Lung (tissue), 11 donors: ENCODE measurements at regions not wholly inside any gene's neighbourhood (a gene's known extent, or its start where the extent isn't known, plus 50 kb on each side); places are given as distances from the start of the nearest gene placed in this dataset.

Source experiments
- ATAC-seq: fragments of 200-7000 bp; cut with Tn5 transposase; one replicate; pipeline ENCODE4 v1.9.1; 2020; ENCODE audit warnings: moderate number of reproducible peaks; ENCODE audit not compliant: insufficient read depth, low FRiP score
- DNase-seq, 3 donors: peaks; one replicate each; pipeline ENCODE4 v3.0.0-alpha.2; 2013 to 2017
- H3K27ac ChIP-seq, 2 donors: one replicate each; pipeline ENCODE4 v1.5.1; 2013; ENCODE audit warnings: mild to moderate bottlenecking in 2 of 2, moderate library complexity in 2 of 2, control low read depth in 1 of 2, inconsistent platforms in 1 of 2, low read depth in 1 of 2, low read length in 1 of 2
- H3K27me3 ChIP-seq, 3 donors: one replicate each; pipeline ENCODE4 v1.5.1; 2013; ENCODE audit warnings: low read length in 2 of 3; ENCODE audit not compliant: control insufficient read depth in 3 of 3, insufficient read depth in 3 of 3
- H3K36me3 ChIP-seq, 4 donors: one replicate each; pipeline ENCODE4 v1.5.1; 2013; ENCODE audit warnings: low read length in 4 of 4, mild to moderate bottlenecking in 1 of 4, moderate library complexity in 1 of 4; ENCODE audit not compliant: control insufficient read depth in 4 of 4, insufficient read depth in 4 of 4
- H3K4me1 ChIP-seq, 5 donors: one replicate each; pipeline ENCODE4 v1.5.1; 2013; ENCODE audit warnings: low read length in 5 of 5, mild to moderate bottlenecking in 2 of 5, moderate library complexity in 1 of 5; ENCODE audit not compliant: control insufficient read depth in 5 of 5, insufficient read depth in 5 of 5
- H3K4me3 ChIP-seq: one replicate; pipeline ENCODE4 v1.5.1; 2013; ENCODE audit warnings: mild to moderate bottlenecking, control low read depth, moderate library complexity
- H3K9ac ChIP-seq, 2 donors: one replicate each; pipeline ENCODE4 v1.5.1; 2013; ENCODE audit warnings: low read length in 2 of 2, control low read depth in 1 of 2; ENCODE audit not compliant: insufficient read depth in 1 of 2
- H3K9me3 ChIP-seq, 4 donors: one replicate each; pipeline ENCODE4 v1.5.1; 2013; ENCODE audit warnings: low read length in 3 of 4, mild to moderate bottlenecking in 1 of 4, moderate library complexity in 1 of 4; ENCODE audit not compliant: control insufficient read depth in 4 of 4, insufficient read depth in 3 of 4
- WGBS, 2 donors: extraction: QIAGEN DNeasy Blood & Tissue Kit; methylation state at CpG; one replicate each; pipeline ENCODE4 v1.1.7; 2013; 5-methylcytosine and 5-hydroxymethylcytosine counted together
- TF ChIP-seq, protein P1 (sequence below): IDR thresholded peaks from 2 replicates; pipeline ENCODE4 v1.5.1; 2012; ENCODE audit warnings: mild to moderate bottlenecking; ENCODE audit errors: control extremely low read depth, extremely low read depth
- donor health status: control.
- donor health status: control.
- donor health status: Bipolar disorder and iron deficiency.
- donor health status: healthy.
- donor health status: DM: yes; HTN: yes; CAD: no.

DNA sequence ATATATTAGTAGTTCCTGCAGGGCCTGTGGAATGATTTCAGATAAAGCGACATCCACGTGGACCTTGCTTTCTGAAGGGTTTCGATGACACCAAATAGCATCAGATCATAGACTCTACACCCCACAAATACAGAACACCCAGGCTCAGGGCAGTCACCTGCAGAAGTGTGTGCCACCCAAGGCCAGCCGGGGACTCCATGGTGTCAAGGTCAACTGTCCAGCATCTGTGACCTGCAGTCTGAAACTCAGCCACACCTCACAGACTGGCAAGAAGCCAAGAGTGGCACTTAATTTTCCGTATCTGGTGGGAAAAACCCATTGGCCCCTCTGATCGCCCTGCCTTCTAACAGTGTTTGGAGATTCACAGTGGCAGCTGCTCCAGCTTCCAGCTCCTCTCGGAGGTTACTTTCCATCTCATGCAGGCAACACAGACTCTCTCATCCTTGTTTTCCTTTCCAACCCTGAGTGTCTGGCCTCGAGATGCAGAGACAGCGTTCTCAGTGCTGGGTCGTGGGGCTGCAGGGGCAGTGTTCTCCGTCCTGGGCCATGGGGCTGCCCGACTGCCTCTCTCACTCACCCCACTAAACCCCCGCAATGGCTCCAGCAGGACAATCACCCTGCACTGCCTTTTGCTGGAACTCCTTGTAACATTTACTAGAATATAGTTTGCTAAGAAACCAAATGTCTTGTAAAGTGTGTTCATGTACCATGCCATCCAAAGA, 221.9 kb downstream of the IRX2 start:
- Histone ChIP-seq H3K9ac (no peak overlapping the region), H3K4me3 (no peak overlapping the region), H3K36me3 (no peaks in the 10 kb centered on the region), H3K27me3 (peaks cover 0 to 6% (median 2%) of the 10 kb centered on the region in 3 donors), H3K9me3 (peaks cover 0 to 13% (median 1%) of the 10 kb centered on the region in 4 donors), H3K4me1 (peaks cover 0 to 3% (median 0%) of the 10 kb centered on the region in 5 donors), H3K27ac (no peak overlapping the region)
- TF ChIP-seq, protein P1, sequence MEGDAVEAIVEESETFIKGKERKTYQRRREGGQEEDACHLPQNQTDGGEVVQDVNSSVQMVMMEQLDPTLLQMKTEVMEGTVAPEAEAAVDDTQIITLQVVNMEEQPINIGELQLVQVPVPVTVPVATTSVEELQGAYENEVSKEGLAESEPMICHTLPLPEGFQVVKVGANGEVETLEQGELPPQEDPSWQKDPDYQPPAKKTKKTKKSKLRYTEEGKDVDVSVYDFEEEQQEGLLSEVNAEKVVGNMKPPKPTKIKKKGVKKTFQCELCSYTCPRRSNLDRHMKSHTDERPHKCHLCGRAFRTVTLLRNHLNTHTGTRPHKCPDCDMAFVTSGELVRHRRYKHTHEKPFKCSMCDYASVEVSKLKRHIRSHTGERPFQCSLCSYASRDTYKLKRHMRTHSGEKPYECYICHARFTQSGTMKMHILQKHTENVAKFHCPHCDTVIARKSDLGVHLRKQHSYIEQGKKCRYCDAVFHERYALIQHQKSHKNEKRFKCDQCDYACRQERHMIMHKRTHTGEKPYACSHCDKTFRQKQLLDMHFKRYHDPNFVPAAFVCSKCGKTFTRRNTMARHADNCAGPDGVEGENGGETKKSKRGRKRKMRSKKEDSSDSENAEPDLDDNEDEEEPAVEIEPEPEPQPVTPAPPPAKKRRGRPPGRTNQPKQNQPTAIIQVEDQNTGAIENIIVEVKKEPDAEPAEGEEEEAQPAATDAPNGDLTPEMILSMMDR, result no peak
- DNase-seq, result no peak
- ATAC-seq, result no peak
- WGBS, 2 donors, result 73 to 84% methylated on average over 13 of the region's 13 CpGs

DNA sequence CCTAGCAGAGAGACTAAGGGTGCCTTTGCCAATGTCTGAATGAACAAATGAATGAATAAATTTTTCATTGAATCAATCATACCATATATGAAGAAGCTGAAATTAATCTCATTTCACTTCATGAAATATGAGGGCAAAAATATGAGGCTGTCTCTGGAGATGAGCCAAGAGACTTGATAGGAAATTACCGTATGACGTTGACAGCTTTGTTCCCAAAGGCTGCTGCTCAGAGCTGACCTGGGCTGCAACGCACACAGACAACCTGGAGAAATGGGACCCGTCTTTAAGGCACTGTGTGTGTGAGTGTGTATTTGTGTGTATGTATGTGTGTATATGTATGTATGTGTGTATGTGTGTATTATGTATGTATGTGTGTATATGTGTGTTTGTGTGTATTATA, 226.1 kb downstream of the IRX2 start:
- Histone ChIP-seq H3K36me3 (no peaks in the 10 kb centered on the region), H3K27ac (no peak overlapping the region), H3K27me3 (peaks cover 0 to 6% (median 2%) of the 10 kb centered on the region in 3 donors), H3K4me3 (no peak overlapping the region), H3K4me1 (no peaks in the 10 kb centered on the region), H3K9me3 (peaks cover 0 to 4% (median 1%) of the 10 kb centered on the region in 4 donors), H3K9ac (no peak overlapping the region)
- TF ChIP-seq, protein P1, result no peak
- WGBS, 2 donors, result 63 to 75% methylated on average over 4 of the region's 4 CpGs
- no peak for DNase-seq
- no peak for ATAC-seq

DNA sequence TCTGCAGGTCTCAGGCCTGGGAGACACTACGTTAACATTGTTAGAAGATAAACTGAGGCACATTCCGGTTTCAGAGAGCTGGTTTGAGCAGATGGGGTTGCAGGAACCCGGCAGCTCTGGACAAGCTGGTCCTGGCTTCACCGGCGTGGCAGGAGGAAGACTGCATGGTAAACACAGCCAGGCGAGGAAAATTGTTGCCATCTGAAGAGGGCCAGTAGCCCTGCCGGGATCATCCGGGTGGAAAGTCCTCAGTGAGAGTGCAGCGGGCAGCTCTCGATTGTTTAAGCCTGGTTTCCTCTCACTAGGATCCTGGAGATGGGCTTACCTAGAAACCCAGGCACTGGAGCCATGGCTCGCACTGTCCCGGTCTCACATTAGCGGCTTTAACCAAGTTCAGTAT, 226.9 kb downstream of the IRX2 start:
- Histone ChIP-seq H3K4me3 (no peak overlapping the region), H3K9me3 (peaks cover 0 to 4% (median 1%) of the 10 kb centered on the region in 4 donors), H3K27ac (no peak overlapping the region), H3K36me3 (no peaks in the 10 kb centered on the region), H3K4me1 (no peaks in the 10 kb centered on the region), H3K27me3 (peaks cover 0 to 6% (median 2%) of the 10 kb centered on the region in 3 donors), H3K9ac (no peak overlapping the region)
- 85 to 86% methylated on average over 13 of the region's 13 CpGs for WGBS, 2 donors
- ATAC-seq, result no peak
- TF ChIP-seq, protein P1, result no peak
- no peak for DNase-seq
